Activated CD8-positive, alpha-beta memory T cell treated with anti-CD3 and anti-CD28 coated beads, Interleukin-2, amount 50 U/mL, for 1 hour (primary cell): ENCODE measurements at regions not wholly inside any gene's neighbourhood (a gene's known extent, or its start where the extent isn't known, plus 50 kb on each side); places are given as distances from the start of the nearest gene placed in this dataset.

Experiments
- DNase-seq: peaks from one replicate; pipeline ENCODE4 v3.0.0-alpha.2; 2020; ENCODE audit errors: extremely low read depth

- no peak for DNase-seq
Measured at GRCh38 chr2:58568901-58569300, 327.8 kb upstream of the FANCL start.

GRCh38 chr2:58562276-58562675 is 321.2 kb upstream of the FANCL start:
- DNase-seq = no peak

DNA sequence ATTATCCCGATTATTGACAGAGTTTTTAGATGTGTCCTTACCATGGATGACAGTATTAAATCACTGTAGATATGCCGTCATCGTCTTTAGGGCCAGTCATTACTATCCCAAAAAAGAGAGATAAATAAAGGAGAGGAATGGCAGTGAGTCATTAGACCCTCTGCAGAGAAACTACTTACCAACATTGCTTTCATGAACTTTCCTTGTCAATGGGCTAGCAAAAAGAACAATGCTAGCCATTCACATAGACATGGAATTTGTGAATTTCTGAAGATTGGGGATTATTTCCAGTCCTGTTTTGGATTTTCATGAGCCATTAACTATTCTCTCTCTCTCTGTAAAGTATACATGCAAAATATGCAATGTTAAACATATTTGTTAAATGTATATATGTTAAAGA is 319.4 kb upstream of the FANCL start:
- no peak for DNase-seq

DNA sequence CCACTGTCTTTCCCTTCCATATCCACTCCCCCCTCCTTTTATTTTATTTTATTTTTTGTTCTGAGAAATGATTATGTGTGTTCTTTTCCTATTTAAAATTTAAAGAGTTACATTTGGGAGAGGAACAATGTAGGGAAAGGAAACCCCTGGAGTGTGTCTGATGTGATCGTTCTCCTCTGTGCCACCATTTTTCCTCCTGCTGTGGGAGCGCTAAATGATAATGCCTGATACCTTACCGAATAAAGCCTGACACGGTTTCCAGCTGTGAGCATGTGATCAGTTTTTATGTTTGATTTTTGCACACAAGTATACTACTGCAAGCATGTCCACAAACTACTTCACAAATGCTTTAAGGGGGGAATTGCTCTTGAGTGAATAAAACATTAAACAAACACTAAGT is 317.8 kb upstream of the FANCL start:
- no peak for DNase-seq

GRCh38 chr2:58557176-58557575 is 316.1 kb upstream of the FANCL start:
- DNase-seq = no peak

DNA sequence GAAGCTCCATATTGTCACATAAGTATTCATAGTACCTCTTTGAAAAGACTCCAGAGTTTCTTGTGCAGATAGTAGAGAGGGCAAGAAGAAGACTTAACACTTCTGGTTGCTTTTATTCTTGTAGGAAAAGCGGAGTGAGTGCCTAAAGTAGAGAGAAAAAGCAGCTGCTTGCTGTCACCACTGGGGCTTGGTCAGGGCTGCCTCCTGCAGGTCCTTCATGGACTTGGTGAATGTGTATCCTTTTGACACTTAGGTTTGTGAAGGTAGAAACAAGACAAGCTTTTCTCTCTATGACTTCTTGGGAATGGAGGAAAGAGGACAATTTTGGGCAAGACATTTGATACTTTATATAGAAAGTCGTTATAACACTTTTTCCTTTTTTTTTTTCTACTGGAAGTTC is 312.8 kb upstream of the FANCL start:
- DNase-seq = no peak

DNA sequence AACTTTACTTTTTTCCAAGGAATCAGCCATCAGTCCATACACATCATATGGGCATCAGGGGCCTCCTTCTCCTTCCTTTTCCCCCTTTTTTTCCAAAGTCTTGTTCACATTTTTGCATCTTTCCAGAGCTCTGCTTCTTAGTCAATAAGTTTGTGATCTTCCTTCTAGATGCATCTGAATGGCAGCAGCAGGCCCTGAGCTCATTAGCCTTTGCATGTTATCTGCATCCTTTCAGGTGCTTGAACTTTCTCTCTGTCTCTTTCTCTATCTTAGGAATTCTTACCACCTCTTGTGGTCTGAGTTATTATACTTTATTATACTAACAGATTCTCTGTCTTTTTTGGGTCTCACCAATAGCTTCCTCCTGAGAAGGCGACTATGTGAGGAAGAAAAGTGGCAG is 312.4 kb upstream of the FANCL start:
- no peak for DNase-seq

DNA sequence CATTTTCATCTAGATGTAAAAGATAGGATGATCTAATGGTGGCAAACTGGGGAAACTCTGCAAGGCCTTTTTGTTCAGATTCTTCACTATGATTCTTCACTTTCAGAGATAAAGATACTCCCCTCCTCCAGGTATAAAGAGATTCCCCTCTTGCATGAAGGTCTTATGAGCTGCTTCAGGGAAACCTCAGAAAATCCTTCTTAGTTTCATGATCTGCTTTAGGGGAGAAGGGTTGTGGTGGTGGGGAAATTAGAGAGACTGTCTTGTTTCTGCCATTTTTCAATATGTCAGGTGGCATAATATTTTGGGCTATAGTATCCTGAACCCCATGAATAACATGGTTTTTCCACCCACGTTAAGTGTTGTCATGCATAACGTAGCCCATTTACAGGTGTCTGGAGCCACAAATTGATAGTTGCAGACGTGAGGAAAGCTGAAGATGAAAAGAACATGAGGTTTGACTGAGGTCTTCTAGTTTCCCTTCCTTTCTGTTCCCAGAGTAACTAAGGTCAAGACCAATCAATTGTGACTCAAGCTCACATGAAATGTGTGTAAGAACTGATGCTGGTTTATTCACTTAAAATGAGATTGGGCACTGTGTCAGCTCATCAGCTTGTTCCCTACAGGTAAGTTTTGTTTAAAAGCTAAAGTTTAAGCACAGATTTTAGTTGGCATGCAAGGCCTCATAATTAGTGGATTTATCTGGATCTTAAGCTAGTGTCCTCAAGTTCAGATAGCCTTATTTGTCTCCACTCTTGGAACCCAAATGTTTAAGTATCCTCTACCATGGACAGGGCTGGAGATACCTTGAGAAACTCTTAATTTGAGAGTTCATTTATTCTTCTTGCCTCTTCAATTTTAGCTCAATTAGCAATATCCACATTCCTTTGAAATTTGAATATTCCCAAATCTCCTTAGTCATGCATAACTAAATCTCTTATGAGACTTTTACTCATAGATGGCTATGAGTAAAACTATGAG is 304.5 kb upstream of the FANCL start:
- no peak for DNase-seq

DNA sequence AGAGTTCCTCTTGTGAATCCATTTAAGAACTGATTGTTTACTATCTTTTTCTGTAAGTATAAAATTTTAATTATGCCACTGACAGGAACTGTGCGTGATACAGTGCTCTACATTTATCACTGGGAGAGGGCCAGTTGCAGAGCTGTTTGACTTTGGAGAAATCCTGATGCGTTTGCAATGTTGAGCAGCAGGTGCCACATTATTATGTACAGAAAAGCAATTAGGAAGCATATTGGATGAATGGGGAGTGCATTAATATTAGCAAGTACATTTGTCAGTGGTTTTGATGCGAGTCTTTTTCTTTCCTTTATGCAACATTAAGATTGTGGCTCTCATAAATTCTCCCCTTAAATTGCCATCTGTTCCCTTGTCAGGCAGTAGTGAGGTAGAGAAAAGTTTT is 302.3 kb upstream of the FANCL start:
- no peak for DNase-seq

GRCh38 chr2:58541511-58541910 is 300.4 kb upstream of the FANCL start:
- no peak for DNase-seq

- DNase-seq = no peak
Measured at GRCh38 chr2:58540681-58541080, 299.6 kb upstream of the FANCL start.

DNA sequence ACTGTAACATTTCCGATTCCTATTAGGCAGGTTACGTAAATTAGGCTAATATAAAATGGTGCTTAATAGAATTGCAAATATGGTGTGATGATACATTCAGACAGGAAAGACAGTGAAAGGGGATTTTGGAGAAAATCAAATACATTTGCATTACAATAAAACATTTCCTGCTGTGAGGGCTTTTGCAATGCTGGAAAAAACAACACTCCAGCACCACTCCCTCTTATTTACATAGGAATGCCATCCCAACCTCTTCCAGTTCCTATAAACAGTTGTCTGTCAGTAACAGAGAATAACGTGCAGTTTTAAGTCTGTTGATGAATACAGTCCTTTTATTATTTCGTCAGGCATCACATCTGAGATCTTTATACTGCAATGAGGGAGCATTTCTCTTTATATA is 298.8 kb upstream of the FANCL start:
- no peak for DNase-seq

GRCh38 chr2:58535990-58536389 is 294.9 kb upstream of the FANCL start:
- DNase-seq = no peak

GRCh38 chr2:58535182-58535581 is 294.1 kb upstream of the FANCL start:
- no peak for DNase-seq

GRCh38 chr2:58533376-58533775 is 292.3 kb upstream of the FANCL start:
- no peak for DNase-seq

DNA sequence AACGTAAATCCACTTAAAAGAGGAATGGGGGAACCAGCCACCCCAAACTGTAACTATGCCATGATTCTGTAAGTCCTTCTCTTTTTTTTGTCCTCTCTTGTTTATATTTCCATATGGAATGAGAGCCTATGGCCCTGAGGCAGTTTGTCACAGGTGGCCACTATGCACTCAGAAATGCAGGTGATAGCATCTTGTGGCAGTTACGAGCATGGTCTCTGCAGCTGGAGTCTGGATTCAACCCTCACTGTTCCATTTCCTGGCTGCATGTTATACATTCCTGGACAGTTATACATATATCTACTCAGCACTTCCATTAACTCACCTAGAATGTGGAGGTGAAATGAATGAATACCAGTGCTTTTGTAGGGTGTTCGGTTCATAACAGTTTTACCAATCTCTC is 291.5 kb upstream of the FANCL start:
- DNase-seq = no peak

GRCh38 chr2:58527647-58528046 is 286.5 kb upstream of the FANCL start:
- DNase-seq = no peak

DNA sequence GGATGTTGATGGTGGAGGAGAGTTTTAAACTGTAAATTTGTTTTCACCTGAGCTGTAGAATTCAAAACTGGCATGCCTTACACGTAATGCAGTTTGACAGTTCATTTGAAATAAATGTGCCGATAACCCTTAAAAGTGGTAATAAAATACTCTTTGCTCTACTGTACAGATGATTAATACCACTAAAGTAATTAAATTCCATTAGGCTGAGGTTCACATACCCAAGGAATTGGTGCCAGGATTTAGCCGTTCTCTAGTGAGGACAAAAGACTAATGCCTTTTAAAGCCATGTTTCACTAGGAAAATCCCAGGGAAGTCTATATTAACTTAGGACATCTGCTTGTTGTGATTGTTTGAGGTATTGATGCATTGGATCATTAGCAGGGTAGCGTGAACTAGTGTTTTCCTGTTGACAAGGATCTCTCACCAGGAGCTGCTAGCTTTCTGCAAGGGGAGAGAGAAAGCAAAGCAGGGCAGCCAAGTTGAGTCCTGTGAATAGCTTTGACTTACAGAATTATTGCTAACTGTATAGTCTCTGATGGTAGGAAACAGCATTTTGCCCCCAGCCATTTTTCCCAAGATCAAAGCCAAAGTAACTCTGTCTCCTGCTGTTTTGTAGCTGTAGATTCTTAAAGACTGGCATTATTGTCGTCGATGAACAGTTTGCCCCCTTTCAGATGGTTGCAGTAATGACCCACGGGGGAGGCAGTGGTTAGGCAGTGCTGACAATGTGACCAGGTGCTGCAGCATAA is 280.9 kb upstream of the FANCL start:
- DNase-seq = no peak

GRCh38 chr2:58520903-58521302 is 279.8 kb upstream of the FANCL start:
- DNase-seq = no peak

DNA sequence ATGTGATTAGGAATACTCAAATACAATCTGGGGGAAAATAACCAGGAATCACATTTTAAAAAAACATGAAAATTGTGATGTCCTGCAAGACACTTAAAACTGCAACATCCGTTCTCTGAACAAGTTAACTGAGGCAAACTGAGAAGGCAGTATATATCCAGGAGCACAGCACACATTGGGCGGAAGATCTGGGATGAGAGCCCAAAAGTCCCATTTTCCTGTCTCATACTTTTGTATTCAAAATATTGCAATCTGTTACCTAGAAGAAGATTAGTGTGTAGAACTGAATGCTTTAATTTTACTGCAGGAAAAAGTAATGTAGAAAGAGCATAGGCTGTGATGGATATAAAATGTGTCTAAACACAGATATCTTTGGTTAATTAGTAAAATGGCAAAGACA is 276.8 kb upstream of the FANCL start:
- no peak for DNase-seq

DNA sequence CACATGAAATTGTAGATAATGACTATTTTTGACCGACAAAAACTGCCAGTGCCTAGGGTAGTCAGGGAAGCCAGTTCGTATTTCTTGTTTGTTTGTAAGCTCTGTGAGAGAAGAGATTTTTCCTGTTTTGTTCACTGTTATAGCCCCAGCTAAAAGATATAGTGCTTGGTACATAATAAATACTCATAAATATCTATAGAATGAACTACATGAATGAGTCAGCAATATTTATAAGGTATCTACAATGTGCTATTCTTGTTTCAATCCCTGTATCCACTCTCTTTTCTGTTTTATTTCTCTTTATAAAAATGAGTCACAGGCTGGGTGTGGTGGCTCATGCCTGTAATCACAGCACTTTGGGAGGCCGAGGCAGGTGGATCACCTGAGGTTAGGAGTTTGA is 275.6 kb upstream of the FANCL start:
- no peak for DNase-seq

- no peak for DNase-seq
Measured at GRCh38 chr2:58515827-58516573, 274.9 kb upstream of the FANCL start.
